ENCODE measurements at regions not wholly inside any gene's neighbourhood (a gene's known extent, or its start where the extent isn't known, plus 50 kb on each side); places are given as distances from the start of the nearest gene placed in this dataset.

DNA sequence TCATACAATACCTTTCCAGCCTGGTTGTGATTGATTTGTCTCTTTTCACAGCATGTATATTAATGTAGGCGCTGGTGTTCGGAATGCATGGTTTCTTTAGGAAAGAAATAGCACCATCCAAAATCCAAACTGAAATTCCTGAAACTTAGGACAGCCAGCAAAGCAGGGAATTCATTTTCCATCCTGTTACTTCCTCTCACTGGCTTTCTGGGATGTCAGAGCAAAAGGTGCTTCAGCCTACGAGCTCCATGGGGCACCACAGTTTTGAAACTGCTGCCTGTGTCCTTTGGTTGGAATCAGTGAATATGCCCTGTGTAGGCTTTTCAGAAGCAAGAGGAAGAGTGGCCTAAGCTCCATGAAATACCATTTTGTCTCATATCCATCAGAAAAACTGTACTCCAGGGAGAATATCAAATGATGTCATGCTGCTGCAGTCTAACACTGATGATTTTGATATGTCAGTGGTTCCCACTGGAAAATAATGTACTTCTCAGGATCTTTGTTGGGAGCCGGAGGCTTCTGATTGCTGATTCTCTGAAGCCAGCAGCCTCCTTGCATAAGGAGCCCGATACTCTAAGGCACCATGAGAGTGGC lies 117.8 kb upstream of the SERP2 start:
- Mint-ChIP-seq H3K4me3 (no peak overlapping the region), H3K4me1 (ENCODE audit: low read depth) (peaks cover 26% of the 10 kb centered on the region), H3K36me3 (ENCODE audit: low read depth) (no peaks in the 10 kb centered on the region), H3K9me3 (no peaks in the 10 kb centered on the region), H3K27me3 (ENCODE audit: insufficient read depth) (peaks cover under 1% of the 10 kb centered on the region), H3K27ac (no peak overlapping the region)
- DNase-seq: no peak
- TF ChIP-seq, protein P1, sequence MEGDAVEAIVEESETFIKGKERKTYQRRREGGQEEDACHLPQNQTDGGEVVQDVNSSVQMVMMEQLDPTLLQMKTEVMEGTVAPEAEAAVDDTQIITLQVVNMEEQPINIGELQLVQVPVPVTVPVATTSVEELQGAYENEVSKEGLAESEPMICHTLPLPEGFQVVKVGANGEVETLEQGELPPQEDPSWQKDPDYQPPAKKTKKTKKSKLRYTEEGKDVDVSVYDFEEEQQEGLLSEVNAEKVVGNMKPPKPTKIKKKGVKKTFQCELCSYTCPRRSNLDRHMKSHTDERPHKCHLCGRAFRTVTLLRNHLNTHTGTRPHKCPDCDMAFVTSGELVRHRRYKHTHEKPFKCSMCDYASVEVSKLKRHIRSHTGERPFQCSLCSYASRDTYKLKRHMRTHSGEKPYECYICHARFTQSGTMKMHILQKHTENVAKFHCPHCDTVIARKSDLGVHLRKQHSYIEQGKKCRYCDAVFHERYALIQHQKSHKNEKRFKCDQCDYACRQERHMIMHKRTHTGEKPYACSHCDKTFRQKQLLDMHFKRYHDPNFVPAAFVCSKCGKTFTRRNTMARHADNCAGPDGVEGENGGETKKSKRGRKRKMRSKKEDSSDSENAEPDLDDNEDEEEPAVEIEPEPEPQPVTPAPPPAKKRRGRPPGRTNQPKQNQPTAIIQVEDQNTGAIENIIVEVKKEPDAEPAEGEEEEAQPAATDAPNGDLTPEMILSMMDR (IDR thresholded peaks at IDR 0.05): no peak

- Mint-ChIP-seq H3K36me3 (ENCODE audit: low read depth) (no peaks in the 10 kb centered on the region), H3K9me3 (no peaks in the 10 kb centered on the region), H3K27ac (no peak overlapping the region), H3K4me3 (no peak overlapping the region), H3K4me1 (ENCODE audit: low read depth) (peaks cover 26% of the 10 kb centered on the region), H3K27me3 (ENCODE audit: insufficient read depth) (peaks cover 2% of the 10 kb centered on the region)
- TF ChIP-seq, protein P1 (IDR thresholded peaks at IDR 0.05): no peak
- DNase-seq: peak; percentile 5
Observed at GRCh38 chr13:44257796-44258195, 115.8 kb upstream of the SERP2 start.

DNA sequence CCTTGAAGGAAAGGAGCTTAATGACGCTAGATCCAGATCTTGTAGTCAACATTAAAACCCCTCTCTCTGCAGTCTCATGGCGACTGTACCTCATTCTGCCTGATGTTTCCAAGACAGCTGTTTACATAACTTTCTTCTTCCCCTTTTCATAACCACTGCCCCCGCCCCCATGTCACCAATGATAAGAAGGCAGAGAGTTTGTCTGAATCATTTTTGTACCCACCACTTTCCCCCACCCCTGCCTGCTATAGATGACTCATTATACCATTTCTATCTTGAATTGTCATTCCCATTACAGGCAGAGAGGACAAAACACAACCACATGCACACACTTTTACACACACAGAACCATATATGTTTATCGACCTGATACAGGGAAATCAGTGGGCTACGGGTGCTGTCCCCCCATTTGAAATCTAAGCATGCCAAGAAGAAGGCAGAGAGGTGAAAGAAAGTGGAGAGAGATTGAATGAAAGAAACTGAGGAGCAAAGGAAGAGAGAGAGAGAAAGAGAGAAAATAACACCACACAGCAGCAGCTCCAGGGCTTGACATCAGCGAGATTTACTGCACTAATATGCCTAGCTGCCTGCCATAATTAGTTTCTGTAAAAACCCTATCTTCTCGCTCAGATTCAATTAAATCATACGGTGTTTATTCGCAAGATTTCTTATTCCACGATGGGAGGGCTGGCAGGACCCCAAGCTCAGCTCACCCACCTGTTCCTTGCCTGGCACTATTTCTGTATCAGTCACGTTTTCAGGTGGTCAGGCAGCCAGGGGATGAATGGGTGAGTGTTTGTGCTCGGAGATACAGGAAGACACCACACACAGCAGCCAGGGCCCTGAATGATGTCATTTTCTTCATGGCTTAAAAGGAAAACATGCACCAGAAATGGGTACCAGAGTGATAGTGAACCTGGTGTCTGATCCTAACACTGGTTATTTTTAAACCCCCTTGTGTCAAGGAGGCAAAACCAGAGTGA lies 114.3 kb upstream of the SERP2 start:
- Mint-ChIP-seq H3K4me1 (ENCODE audit: low read depth) (peaks cover 26% of the 10 kb centered on the region), H3K4me3 (no peak overlapping the region), H3K36me3 (ENCODE audit: low read depth) (no peaks in the 10 kb centered on the region), H3K27ac (no peak overlapping the region; the same call in 1 of the 2 replicates), H3K27me3 (ENCODE audit: insufficient read depth) (peaks cover 11% of the 10 kb centered on the region), H3K9me3 (no peaks in the 10 kb centered on the region)
- no peak for DNase-seq
- TF ChIP-seq, protein P1 (IDR thresholded peaks at IDR 0.05): no peak

DNA sequence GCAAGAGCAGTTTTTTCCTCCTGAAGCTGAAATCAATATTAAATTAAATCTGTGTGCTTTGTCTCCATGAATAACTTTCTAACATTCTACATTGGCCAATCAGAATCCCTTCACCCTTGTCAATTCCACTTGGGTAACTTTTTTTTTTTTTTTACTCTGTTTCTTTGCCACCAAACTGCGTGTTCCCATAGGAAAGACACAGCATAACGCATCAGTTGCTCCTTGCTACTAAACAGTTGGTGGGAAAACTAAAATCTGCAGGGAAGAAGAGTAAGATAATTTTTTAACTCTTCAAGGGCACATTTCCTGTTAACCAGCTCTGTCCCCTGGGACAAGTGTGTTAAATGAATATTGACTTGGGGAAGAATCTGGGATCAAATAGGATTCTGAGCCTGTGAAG lies 113.3 kb upstream of the SERP2 start:
- H3K4me3 Mint-ChIP-seq: no peak overlapping the region
- no peaks in the 10 kb centered on the region for H3K9me3 Mint-ChIP-seq
- no peaks in the 10 kb centered on the region for H3K36me3 Mint-ChIP-seq (ENCODE audit: low read depth)
- no peak for DNase-seq
- no peak overlapping the region for H3K27ac Mint-ChIP-seq
- TF ChIP-seq, protein P1 (IDR thresholded peaks at IDR 0.05): no peak
- peaks cover 26% of the 10 kb centered on the region for H3K4me1 Mint-ChIP-seq (ENCODE audit: low read depth)
- peaks cover 17% of the 10 kb centered on the region for H3K27me3 Mint-ChIP-seq (ENCODE audit: insufficient read depth)

DNA sequence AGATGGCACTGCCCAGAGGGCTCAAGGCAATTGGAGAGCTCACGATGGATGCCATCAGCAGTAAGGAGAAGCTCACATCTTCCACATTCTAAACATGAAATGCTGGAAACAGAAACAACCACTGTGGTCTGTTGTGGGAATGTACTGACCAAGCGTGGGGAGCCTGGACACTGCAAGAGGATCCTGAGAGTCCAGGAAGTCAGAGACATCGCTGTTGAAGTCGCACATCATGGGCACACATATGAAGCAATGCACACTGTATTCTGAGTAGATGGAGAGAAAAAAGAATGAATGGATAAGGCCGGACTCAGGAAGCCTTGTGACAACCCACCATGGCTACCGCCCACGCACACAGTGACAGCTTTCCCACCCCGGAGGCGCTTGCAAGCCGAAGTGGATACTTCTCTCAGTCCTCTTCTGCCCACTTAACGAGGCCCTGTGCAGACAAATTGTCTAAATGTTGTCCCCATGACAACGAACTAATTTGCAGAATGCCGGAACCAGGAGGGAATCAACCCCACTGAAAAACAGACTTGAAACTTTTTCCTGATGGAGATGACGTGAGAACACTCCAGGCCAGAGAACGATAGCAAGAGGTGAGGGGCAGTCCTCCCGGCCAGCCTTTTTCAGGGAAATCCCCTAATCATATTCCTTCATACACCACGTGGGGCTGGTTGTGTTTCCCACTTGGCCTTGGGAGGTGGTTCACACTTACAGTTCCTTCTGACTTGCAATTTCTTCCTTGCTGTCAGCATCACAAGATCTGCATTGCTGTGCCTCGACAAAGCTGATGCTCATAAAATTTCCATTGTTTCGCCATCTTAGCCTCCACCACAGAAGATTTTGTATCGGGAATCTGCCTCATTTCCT lies 109.6 kb upstream of the SERP2 start:
- Mint-ChIP-seq H3K9me3 (no peaks in the 10 kb centered on the region), H3K4me1 (ENCODE audit: low read depth) (peaks cover 26% of the 10 kb centered on the region), H3K4me3 (no peak overlapping the region), H3K27me3 (ENCODE audit: insufficient read depth) (peaks cover 32% of the 10 kb centered on the region), H3K36me3 (ENCODE audit: low read depth) (no peaks in the 10 kb centered on the region), H3K27ac (no peak overlapping the region)
- DNase-seq: no peak
- TF ChIP-seq, protein P1 (IDR thresholded peaks at IDR 0.05): no peak

Measured in HFFc6 (cell line).